Gastrocnemius medialis (tissue), 4 donors: ENCODE measurements at regions not wholly inside any gene's neighbourhood (a gene's known extent, or its start where the extent isn't known, plus 50 kb on each side); places are given as distances from the start of the nearest gene placed in this dataset.

Experiments used
- ATAC-seq, 2 donors: fragments of 150-250 bp; one replicate each; pipeline ENCODE4 v1.9.1; 2016
- DNase-seq, 2 donors: peaks; one replicate each; pipeline ENCODE4 v3.0.0-alpha.2; 2019
- H3K27ac ChIP-seq, 4 donors: fragments of 200-600 bp; sonication (generic); 1 replicate in 1 of 4; 2 replicates in 3 of 4; pipeline ENCODE4 v1.5.1; 2016 to 2018; ENCODE audit warnings: mild to moderate bottlenecking in 2 of 4, moderate library complexity in 1 of 4
- H3K27me3 ChIP-seq, 3 donors: fragments of 200-600 bp; sonication (generic) in 2 of 3; 1 replicate in 1 of 3; 2 replicates in 2 of 3; pipeline versions ENCODE4 v1.5.1 to v1.6.0; 2016 to 2019; ENCODE audit warnings: mild to moderate bottlenecking in 1 of 3, moderate library complexity in 1 of 3
- H3K36me3 ChIP-seq, 2 donors: fragments of 200-600 bp; sonication (generic) in 1 of 2; one replicate each; pipeline ENCODE4 v1.5.1; 2017 to 2018
- H3K4me1 ChIP-seq, 2 donors: fragments of 200-600 bp; sonication (generic) in 1 of 2; one replicate each; pipeline ENCODE4 v1.5.1; 2016 to 2017; ENCODE audit warnings: mild to moderate bottlenecking in 2 of 2
- H3K4me3 ChIP-seq, 4 donors: fragments of 200-600 bp; sonication (generic) in 3 of 4; 1 replicate in 1 of 4; 2 replicates in 3 of 4; pipeline ENCODE4 v1.5.1; 2016 to 2019; ENCODE audit warnings: mild to moderate bottlenecking in 2 of 4
- H3K9me3 ChIP-seq, 3 donors: fragments of 200-600 bp; sonication (generic) in 2 of 3; 1 replicate in 1 of 3; 2 replicates in 2 of 3; pipeline ENCODE4 v1.5.1; 2016 to 2019
- POLR2A ChIP-seq, 2 donors: fragments of 450-650 bp; IDR thresholded peaks; one replicate each; pipeline ENCODE4 v1.6.1; 2017; ENCODE audit warnings: antibody characterized with exemption in 2 of 2, mild to moderate bottlenecking in 2 of 2, moderate library complexity in 2 of 2
- in situ Hi-C, 4 donors: fragments of 200-750 bp; cut with MboI; loops; one replicate each; pipeline versions ENCODE4 v1.15.0 to v1.8.0; 2017; ENCODE audit warnings: low sequenced_read_pairs in 4 of 4
- intact Hi-C: fragments of 100-400 bp; cut with DNase I; formaldehyde crosslinking; loops from one replicate; pipeline ENCODE4 v1.15.1; 2023; ENCODE audit warnings: low total_unique reads
- TF ChIP-seq, protein P1 (sequence below), 5 experiments: fragments of 450-650 bp in 3 of 5; fragments of 200-600 bp in 2 of 5; sonication (generic) in 2 of 5; IDR thresholded peaks in 4 of 5; conservative IDR thresholded peaks in 1 of 5; 1 replicate in 4 of 5; 2 replicates in 1 of 5; pipeline ENCODE4 v1.5.1; 2016 to 2019; ENCODE audit warnings: antibody characterized with exemption in 5 of 5, mild to moderate bottlenecking in 3 of 5, moderate library complexity in 3 of 5

GRCh38 chr7:142439739-142440138, 181.9 kb upstream of the PRSS58 start:
- intact Hi-C loops = no loop called here
- no peak for DNase-seq
- in situ Hi-C loops = no loop called here
- Histone ChIP-seq H3K36me3 (no peaks in the 10 kb centered on the region), H3K4me1 (no peaks in the 10 kb centered on the region), H3K4me3 (no peak overlapping the region), H3K9me3 (no peaks in the 10 kb centered on the region), H3K27ac (no peak overlapping the region), H3K27me3 (no peaks in the 10 kb centered on the region)
- ATAC-seq = no peak
- TF ChIP-seq, protein P1, sequence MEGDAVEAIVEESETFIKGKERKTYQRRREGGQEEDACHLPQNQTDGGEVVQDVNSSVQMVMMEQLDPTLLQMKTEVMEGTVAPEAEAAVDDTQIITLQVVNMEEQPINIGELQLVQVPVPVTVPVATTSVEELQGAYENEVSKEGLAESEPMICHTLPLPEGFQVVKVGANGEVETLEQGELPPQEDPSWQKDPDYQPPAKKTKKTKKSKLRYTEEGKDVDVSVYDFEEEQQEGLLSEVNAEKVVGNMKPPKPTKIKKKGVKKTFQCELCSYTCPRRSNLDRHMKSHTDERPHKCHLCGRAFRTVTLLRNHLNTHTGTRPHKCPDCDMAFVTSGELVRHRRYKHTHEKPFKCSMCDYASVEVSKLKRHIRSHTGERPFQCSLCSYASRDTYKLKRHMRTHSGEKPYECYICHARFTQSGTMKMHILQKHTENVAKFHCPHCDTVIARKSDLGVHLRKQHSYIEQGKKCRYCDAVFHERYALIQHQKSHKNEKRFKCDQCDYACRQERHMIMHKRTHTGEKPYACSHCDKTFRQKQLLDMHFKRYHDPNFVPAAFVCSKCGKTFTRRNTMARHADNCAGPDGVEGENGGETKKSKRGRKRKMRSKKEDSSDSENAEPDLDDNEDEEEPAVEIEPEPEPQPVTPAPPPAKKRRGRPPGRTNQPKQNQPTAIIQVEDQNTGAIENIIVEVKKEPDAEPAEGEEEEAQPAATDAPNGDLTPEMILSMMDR (IDR thresholded peaks at IDR 0.05 in 4 of 5, conservative IDR thresholded peaks at IDR 0.05 in 1 of 5) = no peak
- no peak for TF ChIP-seq POLR2A (IDR thresholded peaks at IDR 0.05)

DNA sequence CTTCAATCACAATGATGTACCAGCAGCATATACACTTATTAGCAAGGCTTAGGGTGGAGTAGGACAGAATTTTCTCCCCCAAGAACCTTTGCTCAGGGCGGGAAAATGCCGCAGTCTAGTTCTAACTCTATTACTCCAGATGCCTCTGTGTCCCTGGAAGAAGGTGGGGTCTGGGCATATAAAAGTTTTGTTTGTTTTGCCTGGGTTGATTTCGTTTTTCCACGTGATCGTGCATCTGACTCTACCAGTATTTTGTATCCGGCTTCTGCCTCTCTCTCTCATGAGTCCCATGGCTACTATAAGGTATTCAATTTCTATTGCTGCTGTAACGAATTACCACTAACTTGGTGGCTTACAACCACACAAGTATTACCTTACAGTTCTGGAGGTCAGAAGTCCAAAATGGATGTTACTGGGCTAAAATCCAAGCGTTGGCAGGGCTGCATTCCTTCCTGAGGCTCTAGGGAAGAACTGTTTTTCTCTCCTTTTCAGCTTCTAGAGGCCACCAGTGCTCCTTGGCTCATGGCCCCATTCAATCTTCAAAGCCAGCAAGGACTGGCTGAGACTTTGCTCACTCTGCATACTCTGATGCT, 181.2 kb upstream of the PRSS58 start:
- Histone ChIP-seq H3K27me3 (no peaks in the 10 kb centered on the region), H3K9me3 (no peaks in the 10 kb centered on the region), H3K36me3 (no peaks in the 10 kb centered on the region), H3K27ac (no peak overlapping the region), H3K4me3 (no peak overlapping the region), H3K4me1 (no peaks in the 10 kb centered on the region)
- intact Hi-C loops = no loop called here
- no peak for TF ChIP-seq POLR2A (IDR thresholded peaks at IDR 0.05)
- TF ChIP-seq, protein P1 (IDR thresholded peaks at IDR 0.05 in 4 of 5, conservative IDR thresholded peaks at IDR 0.05 in 1 of 5) = no peak
- in situ Hi-C loops = no loop called here
- ATAC-seq (no peak), DNase-seq (no peak)

GRCh38 chr7:142438235-142438922, 180.5 kb upstream of the PRSS58 start:
- TF ChIP-seq, protein P1 (IDR thresholded peaks at IDR 0.05 in 4 of 5, conservative IDR thresholded peaks at IDR 0.05 in 1 of 5) = peak in 4 of 5 experiments; percentile 23 to 45 (median 26)
- no peak for TF ChIP-seq POLR2A (IDR thresholded peaks at IDR 0.05)
- H3K36me3 ChIP-seq = no peaks in the 10 kb centered on the region
- intact Hi-C loops (no loop called here), in situ Hi-C loops (no loop called here)
- H3K4me3 ChIP-seq = no peak overlapping the region
- H3K4me1 ChIP-seq = no peaks in the 10 kb centered on the region
- DNase-seq = peak in 1 of 2 donors; percentile 20
- no peaks in the 10 kb centered on the region for H3K9me3 ChIP-seq
- H3K27me3 ChIP-seq = no peaks in the 10 kb centered on the region
- peak in 1 of 2 donors; percentile 50 for ATAC-seq
- H3K27ac ChIP-seq = no peak overlapping the region

- TF ChIP-seq, protein P1 (IDR thresholded peaks at IDR 0.05 in 4 of 5, conservative IDR thresholded peaks at IDR 0.05 in 1 of 5) = no peak
- no peak for TF ChIP-seq POLR2A (IDR thresholded peaks at IDR 0.05)
- ATAC-seq = no peak
These were observed 179.9 kb upstream of the PRSS58 start for GRCh38 chr7:142437741-142438140.

More at GRCh38 chr7:142437741-142438140, 179.9 kb upstream of the PRSS58 start:
- Histone ChIP-seq H3K27me3 (no peaks in the 10 kb centered on the region), H3K9me3 (no peaks in the 10 kb centered on the region), H3K27ac (no peak overlapping the region), H3K4me1 (no peaks in the 10 kb centered on the region), H3K36me3 (no peaks in the 10 kb centered on the region), H3K4me3 (no peak overlapping the region)
- in situ Hi-C loops = no loop called here
- intact Hi-C loops = no loop called here
- DNase-seq = no peak
